Ectodermal cell (in vitro differentiated cells): ENCODE measurements at regions not wholly inside any gene's neighbourhood (a gene's known extent, or its start where the extent isn't known, plus 50 kb on each side); places are given as distances from the start of the nearest gene placed in this dataset.

Source experiments
- H3K27ac ChIP-seq: 2 replicates; pipeline ENCODE4 v1.7.0; 2013; ENCODE audit warnings: mild to moderate bottlenecking, low read depth, low read length; ENCODE audit not compliant: insufficient read depth, poor library complexity, severe bottlenecking
- H3K27me3 ChIP-seq: 2 replicates; pipeline ENCODE4 v1.7.0; 2013; ENCODE audit warnings: mild to moderate bottlenecking, low read length; ENCODE audit not compliant: insufficient read depth, control insufficient read depth, poor library complexity, severe bottlenecking
- H3K36me3 ChIP-seq: one replicate; pipeline ENCODE4 v1.7.0; 2013; ENCODE audit warnings: low read length; ENCODE audit not compliant: control insufficient read depth, insufficient read depth
- H3K4me1 ChIP-seq: one replicate; pipeline ENCODE4 v1.7.0; 2013; ENCODE audit warnings: low read length; ENCODE audit not compliant: control insufficient read depth, insufficient read depth
- H3K4me3 ChIP-seq: 2 replicates; pipeline ENCODE4 v1.7.0; 2013; ENCODE audit warnings: low read depth, low read length, control low read depth; ENCODE audit not compliant: insufficient read depth
- H3K9me3 ChIP-seq: 2 replicates; pipeline ENCODE4 v1.7.0; 2013; ENCODE audit warnings: mild to moderate bottlenecking, low read length, moderate library complexity; ENCODE audit not compliant: control insufficient read depth
- WGBS, 2 experiments: methylation state at CpG; one replicate each; pipeline ENCODE4 v1.1.7; 2013; ENCODE audit warnings: missing lambda C conversion rate in 2 of 2; 5-methylcytosine and 5-hydroxymethylcytosine counted together

DNA sequence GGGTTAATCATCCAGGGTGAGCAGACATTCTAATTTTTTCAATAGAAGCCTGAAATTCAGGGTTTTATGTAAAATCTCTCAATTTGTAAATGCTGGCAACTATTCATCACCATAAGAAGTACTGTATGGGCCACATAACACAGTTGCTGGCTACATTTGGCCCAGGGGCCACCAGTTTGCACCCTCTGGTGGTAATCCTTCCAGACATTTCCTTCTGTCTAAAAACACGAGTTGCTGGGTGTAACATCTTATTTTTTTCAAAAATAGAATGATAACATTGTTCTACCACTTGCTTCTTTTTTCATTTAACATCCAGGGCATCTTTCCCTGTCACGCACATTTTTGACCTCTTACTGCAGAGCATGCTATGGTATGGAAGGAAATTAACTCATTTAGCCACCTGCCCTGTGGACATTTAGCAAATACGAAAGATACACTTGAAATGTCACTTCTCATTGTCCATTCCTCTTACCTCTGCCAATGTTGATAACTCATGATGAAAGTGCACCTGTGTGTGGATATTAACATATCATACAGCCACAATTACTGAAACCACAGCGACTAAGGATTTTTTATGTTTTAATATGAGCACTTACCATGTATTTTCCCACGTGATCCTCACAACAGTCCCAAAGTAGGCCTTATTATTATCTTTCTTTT is 117.5 kb upstream of the ARHGEF3 start:
- H3K36me3 ChIP-seq = no peaks in the 10 kb centered on the region
- peaks cover 8% of the 10 kb centered on the region for H3K4me1 ChIP-seq
- H3K4me3 ChIP-seq = no peak overlapping the region
- H3K27me3 ChIP-seq = no peaks in the 10 kb centered on the region
- H3K9me3 ChIP-seq = no peaks in the 10 kb centered on the region
- no peak overlapping the region for H3K27ac ChIP-seq
- WGBS, 2 experiments = 91 to 92% methylated on average over 4 to 5 of the region's 5 CpGs

DNA sequence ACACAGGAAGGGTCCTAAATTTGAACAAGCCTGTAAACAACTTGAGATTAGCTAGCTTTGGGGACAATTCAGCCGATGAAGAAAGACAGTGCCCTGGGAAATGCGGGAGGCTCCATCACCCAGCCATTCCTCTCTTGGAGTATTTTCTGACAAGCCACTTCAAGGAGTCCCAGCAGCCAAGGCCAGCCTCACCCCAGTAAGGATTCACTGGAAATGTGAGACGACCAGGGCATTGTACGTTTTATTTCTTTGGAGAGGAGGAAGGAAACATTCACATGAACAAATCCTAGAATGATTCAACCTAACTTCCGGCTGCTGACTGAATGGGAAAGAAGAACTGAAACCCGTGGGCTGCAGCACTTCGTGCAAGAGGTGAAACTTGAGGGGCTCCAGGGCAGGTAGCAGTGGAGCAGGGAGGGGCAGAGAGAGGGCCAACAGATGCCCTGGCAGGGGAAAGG is 116.4 kb upstream of the ARHGEF3 start:
- H3K4me3 ChIP-seq = no peak overlapping the region
- H3K27ac ChIP-seq = no peak overlapping the region
- H3K4me1 ChIP-seq = peaks cover 8% of the 10 kb centered on the region
- H3K36me3 ChIP-seq = no peaks in the 10 kb centered on the region
- 90 to 94% methylated on average over 7 of the region's 7 CpGs for WGBS, 2 experiments
- no peaks in the 10 kb centered on the region for H3K9me3 ChIP-seq
- no peaks in the 10 kb centered on the region for H3K27me3 ChIP-seq

DNA sequence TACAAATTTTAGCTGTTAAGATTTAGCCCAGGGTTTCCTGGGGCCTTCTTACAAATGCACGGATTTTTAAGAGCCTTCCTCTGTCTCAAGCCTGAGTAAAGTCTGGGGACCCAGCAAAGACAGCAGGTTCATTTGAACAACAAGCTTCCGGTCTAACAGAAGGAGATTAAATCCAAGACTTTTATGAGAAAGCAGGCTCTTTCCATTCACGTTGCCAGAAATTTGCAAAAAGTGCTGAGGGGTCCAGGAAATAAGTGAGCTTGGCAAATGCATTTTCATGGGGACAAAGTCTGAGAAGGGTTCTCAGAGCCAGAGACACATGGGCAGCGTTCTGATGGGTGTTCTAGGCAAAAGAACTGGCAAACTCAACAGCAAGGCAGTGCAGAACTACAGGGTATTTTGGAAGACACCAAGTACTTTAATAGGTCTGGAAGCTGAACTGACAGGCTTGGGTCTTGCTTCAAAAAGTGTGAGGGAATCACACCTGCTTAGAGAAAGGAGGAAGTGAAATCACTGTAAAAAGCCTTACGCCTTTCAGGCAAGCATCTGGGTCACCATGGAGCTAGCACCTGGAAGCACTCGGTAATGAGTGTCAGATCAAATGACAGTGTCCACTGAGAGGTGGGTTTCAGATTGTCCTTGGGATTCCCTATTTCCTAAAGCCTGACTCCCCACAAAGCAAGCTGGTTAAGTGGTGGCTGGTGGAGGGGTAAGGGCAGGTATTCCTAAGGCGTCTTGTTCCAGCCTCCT is 115.8 kb upstream of the ARHGEF3 start:
- no peak overlapping the region for H3K4me3 ChIP-seq
- 86% methylated on average over 7 of the region's 7 CpGs for WGBS, 2 experiments
- no peaks in the 10 kb centered on the region for H3K9me3 ChIP-seq
- H3K36me3 ChIP-seq = no peaks in the 10 kb centered on the region
- no peak overlapping the region for H3K27ac ChIP-seq
- H3K4me1 ChIP-seq = peaks cover 8% of the 10 kb centered on the region
- H3K27me3 ChIP-seq = no peaks in the 10 kb centered on the region

DNA sequence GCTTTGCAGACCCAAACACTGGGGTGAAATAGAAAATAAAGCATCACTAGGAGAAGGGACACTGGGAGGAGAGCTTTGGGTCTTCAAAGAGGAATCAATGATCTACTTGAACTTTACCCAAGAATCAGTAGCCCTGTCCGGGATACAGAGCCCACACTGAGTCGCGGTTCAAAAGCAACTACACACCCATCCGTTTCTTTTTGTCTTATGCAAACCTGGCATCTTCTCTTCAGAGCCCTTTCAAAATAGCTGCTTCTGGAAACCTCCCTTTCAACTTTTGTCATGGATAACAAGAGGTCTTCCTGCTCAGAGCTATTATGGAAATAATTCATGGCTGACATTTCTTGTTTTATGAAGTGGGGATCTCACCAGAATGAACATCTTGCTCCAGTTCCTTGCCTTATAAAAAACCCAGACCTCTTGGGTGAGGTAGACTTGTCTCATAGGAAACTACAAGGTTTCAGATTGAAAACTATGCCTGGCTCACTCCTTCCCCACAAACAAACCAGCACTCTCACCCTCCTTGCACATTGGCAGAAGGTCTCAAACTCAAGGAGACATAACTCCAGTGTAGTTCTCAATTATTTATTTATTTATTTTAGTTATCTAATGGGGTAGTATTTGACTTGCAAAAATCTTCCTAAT is 115.1 kb upstream of the ARHGEF3 start:
- Histone ChIP-seq H3K27ac (no peak overlapping the region), H3K27me3 (no peaks in the 10 kb centered on the region), H3K4me3 (no peak overlapping the region), H3K9me3 (no peaks in the 10 kb centered on the region), H3K36me3 (no peaks in the 10 kb centered on the region), H3K4me1 (peaks cover 8% of the 10 kb centered on the region)
- WGBS, 2 experiments = 84 to 90% methylated on average over 4 of the region's 4 CpGs

DNA sequence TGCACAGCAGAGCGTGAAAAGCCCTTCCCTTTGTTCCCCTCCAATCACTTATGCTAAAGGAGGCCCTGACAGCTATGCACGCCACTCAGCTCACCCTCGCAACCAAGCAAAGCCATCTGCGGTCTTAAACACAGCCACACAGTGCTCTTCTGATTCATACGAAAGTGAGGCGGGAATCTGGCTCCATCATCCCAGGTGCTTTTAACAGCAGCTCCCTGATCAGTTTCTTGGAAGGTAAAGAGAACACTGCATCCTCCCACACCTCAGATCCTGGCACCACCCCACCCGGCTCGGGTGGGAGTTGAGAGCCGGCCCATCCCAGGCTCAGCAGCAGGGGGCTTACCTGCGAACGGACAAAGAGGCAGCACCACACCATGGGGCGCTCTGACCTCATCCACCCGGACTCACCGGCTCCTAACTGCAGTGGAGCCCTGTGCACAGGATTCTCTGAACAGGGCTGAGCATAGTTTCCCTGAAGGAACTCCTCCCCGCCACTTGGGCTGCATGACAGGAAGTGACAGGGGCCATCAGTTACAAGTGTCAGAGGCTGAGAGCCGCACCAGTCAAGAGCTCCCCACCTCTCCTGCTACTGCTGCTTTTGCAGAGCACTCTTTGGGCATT is 114.3 kb upstream of the ARHGEF3 start:
- H3K4me3 ChIP-seq = no peak overlapping the region
- 55 to 60% methylated on average over 16 of the region's 16 CpGs for WGBS, 2 experiments

DNA sequence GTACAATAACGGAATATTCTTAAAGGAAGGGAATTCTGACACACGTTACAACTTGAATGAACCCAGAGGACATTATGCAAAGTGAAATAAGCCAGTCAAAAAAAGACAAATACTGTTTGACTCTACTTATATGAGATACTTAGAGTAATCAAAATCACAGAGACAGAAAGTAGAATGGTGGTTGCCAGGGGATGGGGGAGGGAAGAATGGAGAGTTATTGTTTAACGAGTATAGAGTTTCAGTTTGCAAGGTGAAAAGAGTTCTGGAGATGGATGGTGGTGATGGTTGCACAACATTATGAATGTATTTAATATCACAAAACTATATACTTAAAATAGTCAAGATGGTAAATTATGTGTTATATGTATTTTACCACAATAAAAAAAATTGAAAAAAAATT is 112.9 kb upstream of the ARHGEF3 start:
- H3K4me3 ChIP-seq = no peak overlapping the region
- 92 to 97% methylated on average over 3 of the region's 3 CpGs for WGBS, 2 experiments
- H3K36me3 ChIP-seq = no peaks in the 10 kb centered on the region
- H3K27me3 ChIP-seq = no peaks in the 10 kb centered on the region
- H3K4me1 ChIP-seq = peaks cover 8% of the 10 kb centered on the region
- H3K9me3 ChIP-seq = no peaks in the 10 kb centered on the region
- H3K27ac ChIP-seq = no peak overlapping the region

More for the DNA sequence above, 114.3 kb upstream of the ARHGEF3 start:
- Histone ChIP-seq H3K36me3 (no peaks in the 10 kb centered on the region), H3K4me1 (peaks cover 8% of the 10 kb centered on the region), H3K9me3 (no peaks in the 10 kb centered on the region), H3K27ac (no peak overlapping the region), H3K27me3 (no peaks in the 10 kb centered on the region)

DNA sequence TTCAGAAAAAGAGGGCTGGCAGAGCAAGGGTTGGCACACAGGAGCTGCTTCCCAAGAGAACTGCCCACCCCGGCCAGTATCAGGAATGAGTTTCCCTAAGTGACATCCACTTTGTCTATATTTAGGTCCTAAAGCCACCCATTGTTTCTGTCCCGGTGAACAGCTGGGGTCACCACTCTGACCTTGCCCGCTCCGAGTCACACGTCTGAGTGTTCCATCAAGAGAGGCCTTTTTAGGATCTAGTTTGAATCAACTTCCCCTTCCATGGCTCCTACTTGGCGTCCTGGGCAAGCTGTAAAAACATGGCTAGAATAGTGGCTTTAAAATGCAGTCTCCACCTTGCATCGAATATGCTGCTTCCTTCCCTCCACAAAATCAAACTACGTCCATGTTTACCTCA is 109.6 kb upstream of the ARHGEF3 start:
- Histone ChIP-seq H3K4me3 (no peak overlapping the region), H3K4me1 (peaks cover 11% of the 10 kb centered on the region), H3K9me3 (no peaks in the 10 kb centered on the region), H3K36me3 (no peaks in the 10 kb centered on the region), H3K27ac (no peak overlapping the region), H3K27me3 (no peaks in the 10 kb centered on the region)
- 89 to 90% methylated on average over 8 of the region's 8 CpGs for WGBS, 2 experiments

DNA sequence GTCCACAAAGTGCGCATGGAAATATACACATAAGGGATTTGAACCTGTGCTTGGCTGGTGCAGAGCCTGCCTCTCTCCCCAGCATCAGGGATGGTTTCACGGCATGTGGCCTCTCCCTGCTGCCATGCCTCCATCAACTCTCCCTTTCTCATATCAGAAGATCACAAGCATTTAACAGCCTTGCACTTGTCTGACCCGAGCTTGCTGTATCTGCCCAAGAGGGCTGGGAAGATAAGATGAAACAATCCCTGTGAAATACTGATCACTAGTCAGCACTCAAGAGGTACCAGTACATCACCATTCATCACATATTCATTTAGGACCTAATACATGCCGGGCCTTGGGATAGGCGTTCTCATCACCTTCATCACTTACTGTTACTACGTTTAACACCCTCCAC is 107.6 kb upstream of the ARHGEF3 start:
- Histone ChIP-seq H3K4me1 (peaks cover 5% of the 10 kb centered on the region), H3K9me3 (no peaks in the 10 kb centered on the region), H3K4me3 (no peak overlapping the region), H3K27ac (no peak overlapping the region), H3K27me3 (no peaks in the 10 kb centered on the region), H3K36me3 (no peaks in the 10 kb centered on the region)
- 91 to 93% methylated on average over 6 of the region's 6 CpGs for WGBS, 2 experiments

DNA sequence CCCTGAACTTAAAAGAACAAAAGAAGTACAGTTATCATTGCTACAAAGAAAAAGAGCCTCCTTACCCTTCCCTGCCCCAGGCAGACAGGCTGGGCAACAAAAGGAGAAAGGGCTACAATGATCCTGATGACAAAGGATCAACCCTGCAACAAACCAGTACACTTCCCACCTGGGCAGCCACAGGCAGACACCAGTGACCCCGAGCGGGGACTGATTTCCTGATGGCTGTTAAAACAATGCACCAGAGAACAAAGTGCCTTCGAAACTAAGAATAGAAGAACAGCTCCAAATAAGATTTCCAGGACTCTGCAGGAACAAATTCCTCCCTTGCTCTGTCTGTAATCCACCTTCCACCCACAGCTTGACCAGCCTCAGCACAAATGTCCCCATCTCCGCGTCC is 106.3 kb upstream of the ARHGEF3 start:
- H3K36me3 ChIP-seq = no peaks in the 10 kb centered on the region
- no peak overlapping the region for H3K4me3 ChIP-seq
- H3K27me3 ChIP-seq = no peaks in the 10 kb centered on the region
- 79 to 89% methylated on average over 5 of the region's 5 CpGs for WGBS, 2 experiments
- no peak overlapping the region for H3K27ac ChIP-seq
- peaks cover 5% of the 10 kb centered on the region for H3K4me1 ChIP-seq
- H3K9me3 ChIP-seq = no peaks in the 10 kb centered on the region
